HG02885 (cell line): ENCODE measurements at regions not wholly inside any gene's neighbourhood (a gene's known extent, or its start where the extent isn't known, plus 50 kb on each side); places are given as distances from the start of the nearest gene placed in this dataset.

Experiments
- ATAC-seq: cut with Tn5 transposase; IDR thresholded peaks from one replicate; pipeline ENCODE4 v1.9.1; 2021; ENCODE audit warnings: mild to moderate bottlenecking; ENCODE audit not compliant: unreplicated experiment, poor library complexity

- no peak for ATAC-seq
Measured at GRCh38 chr18:27413495-27414401, 228.6 kb upstream of the CHST9 start.

- ATAC-seq: no peak
Measured at GRCh38 chr18:27412556-27412955, 227.4 kb upstream of the CHST9 start.

GRCh38 chr18:27411911-27412310 lies 226.8 kb upstream of the CHST9 start:
- no peak for ATAC-seq

- no peak for ATAC-seq
Measured at GRCh38 chr18:27411013-27411412, 225.9 kb upstream of the CHST9 start.

GRCh38 chr18:27404855-27405254 lies 219.7 kb upstream of the CHST9 start:
- ATAC-seq: no peak

- no peak for ATAC-seq
Measured at GRCh38 chr18:27400001-27400400, 214.9 kb upstream of the CHST9 start.

- no peak for ATAC-seq
Measured at GRCh38 chr18:27395752-27396151, 210.6 kb upstream of the CHST9 start.

GRCh38 chr18:27394687-27395086 lies 209.6 kb upstream of the CHST9 start:
- no peak for ATAC-seq

GRCh38 chr18:27382567-27383216 lies 197.6 kb upstream of the CHST9 start:
- ATAC-seq: no peak

GRCh38 chr18:27378431-27379095 lies 193.5 kb upstream of the CHST9 start:
- ATAC-seq: no peak

GRCh38 chr18:27377251-27377650 lies 192.1 kb upstream of the CHST9 start:
- no peak for ATAC-seq

- no peak for ATAC-seq
Measured at GRCh38 chr18:27372386-27372785, 187.3 kb upstream of the CHST9 start.

GRCh38 chr18:27366665-27367064 lies 181.6 kb upstream of the CHST9 start:
- no peak for ATAC-seq

- ATAC-seq: no peak
Measured at GRCh38 chr18:27366151-27366550, 181.0 kb upstream of the CHST9 start.

GRCh38 chr18:27363872-27364271 lies 178.8 kb upstream of the CHST9 start:
- ATAC-seq: no peak

GRCh38 chr18:27361477-27361876 lies 176.4 kb upstream of the CHST9 start:
- ATAC-seq: no peak

- no peak for ATAC-seq
Measured at GRCh38 chr18:27355308-27355707, 170.2 kb upstream of the CHST9 start.

- ATAC-seq: no peak
Measured at GRCh38 chr18:27353273-27353672, 168.2 kb upstream of the CHST9 start.

- no peak for ATAC-seq
Measured at GRCh38 chr18:27349284-27349882, 164.3 kb upstream of the CHST9 start.

- no peak for ATAC-seq
Measured at GRCh38 chr18:27331606-27332005, 146.5 kb upstream of the CHST9 start.

GRCh38 chr18:27314996-27315395 lies 129.9 kb upstream of the CHST9 start:
- ATAC-seq: no peak
